NCI-H2196 treated with DMSO at 0.1 percent for 48 hours (cell line): ENCODE measurements at regions not wholly inside any gene's neighbourhood (a gene's known extent, or its start where the extent isn't known, plus 50 kb on each side); places are given as distances from the start of the nearest gene placed in this dataset.
"Not testable (repeated sequence)": the region's sequence is repeated elsewhere in the genome, so short reads cannot be mapped to it uniquely, and the experiment has no call there.

Source experiments
- DNase-seq: peaks from one replicate; lab custom pipeline; 2025; ENCODE audit not compliant: unreplicated experiment; lab: John Stamatoyannopoulos, UW

DNA sequence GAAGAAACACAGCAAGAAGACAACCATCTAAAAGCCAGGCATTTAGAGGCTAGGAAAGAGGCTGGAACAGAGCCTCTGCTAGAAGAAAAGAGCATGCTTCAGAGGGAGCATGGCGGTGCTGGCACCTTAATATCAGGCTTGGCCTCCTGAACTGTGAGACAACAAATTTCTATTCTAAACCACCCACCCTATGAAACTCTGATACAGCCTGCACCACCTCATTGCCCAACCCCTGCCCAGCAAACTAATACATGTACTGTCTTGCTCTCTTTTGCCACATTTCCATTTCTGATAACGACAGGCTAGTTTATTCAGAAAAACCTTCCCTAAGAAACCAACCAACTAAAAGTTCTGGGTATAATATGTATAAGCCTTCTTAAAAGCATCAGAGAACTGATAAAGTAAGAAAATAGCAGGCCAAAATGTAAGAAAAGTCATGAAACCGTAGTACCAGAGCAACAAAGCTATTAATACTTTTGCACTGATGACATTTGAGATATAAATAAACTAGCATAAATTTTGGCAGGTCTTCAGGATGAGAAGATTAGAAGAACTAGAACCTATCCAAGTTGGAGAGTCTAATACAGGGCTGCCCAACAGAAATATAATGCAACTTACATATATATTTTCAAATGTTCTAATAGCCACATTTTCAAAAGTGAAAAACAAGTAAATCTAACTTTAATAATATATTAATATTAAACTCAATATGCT is 184.7 kb upstream of the HSF2 start:
- DNase-seq: no peak

DNA sequence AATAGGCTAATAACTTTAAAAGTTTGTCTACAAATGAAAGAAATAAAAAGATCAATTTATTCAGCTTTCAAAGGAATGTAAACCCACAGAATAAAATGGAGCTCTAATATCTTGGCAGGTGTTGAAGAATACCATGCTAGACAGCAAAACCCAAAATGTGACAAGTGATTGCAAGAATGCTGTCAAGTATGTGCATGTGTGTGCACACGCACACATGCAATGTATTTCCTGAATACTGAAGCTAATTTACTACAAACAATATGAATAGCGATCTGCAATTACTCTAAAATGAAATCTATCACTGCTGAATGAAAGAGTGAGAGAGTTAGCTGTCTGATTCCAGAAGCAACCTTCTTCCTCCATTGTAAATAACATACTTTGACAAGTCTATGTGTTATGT is 179.2 kb upstream of the HSF2 start:
- no peak for DNase-seq

GRCh38 chr6:122222761-122223160 is 176.7 kb upstream of the HSF2 start:
- DNase-seq: no peak

DNA sequence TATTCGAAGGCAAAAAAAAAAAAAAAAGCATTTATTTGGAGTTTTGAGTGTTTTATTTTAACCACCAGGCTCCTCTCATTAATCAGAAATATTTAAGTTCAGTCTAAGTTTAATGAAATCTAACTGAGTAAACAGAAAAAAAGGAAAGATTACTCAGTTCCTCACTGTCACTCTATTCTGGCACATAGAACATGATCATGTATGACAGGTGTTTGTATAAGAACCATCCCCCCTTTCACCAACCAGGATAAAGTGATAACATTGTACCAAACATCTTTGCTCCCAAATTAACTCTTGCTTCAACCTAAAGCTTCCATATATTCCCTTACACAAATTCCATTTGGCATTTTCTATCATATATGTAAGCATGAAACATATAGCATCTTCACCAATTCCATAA is 176.2 kb upstream of the HSF2 start:
- DNase-seq: no peak

- DNase-seq: no peak
These were observed 160.6 kb upstream of the HSF2 start for GRCh38 chr6:122238861-122239260.

- DNase-seq: no peak
These were observed 152.4 kb upstream of the HSF2 start for GRCh38 chr6:122246906-122247658.

- DNase-seq: no peak
These were observed 151.3 kb upstream of the HSF2 start for GRCh38 chr6:122248001-122248669.

DNA sequence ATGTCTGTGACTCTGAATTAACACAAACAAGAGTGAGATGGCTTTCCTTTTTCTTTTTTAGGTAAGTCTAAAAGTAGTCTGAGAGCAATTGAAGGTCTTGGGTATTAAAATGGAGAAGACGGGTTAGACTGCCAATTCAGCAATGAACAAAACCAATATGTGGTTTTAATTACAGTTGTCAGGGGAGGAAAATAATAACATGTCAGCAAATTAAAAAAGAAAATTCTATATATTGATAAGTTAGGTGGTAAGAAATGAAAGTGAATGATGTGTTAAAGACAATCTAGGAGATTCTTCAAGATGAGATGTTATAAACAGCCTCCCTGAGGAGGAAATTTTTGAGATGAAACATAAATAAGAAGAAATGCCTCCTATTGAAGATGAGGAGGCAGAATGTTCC is 150.6 kb upstream of the HSF2 start:
- no peak for DNase-seq

DNA sequence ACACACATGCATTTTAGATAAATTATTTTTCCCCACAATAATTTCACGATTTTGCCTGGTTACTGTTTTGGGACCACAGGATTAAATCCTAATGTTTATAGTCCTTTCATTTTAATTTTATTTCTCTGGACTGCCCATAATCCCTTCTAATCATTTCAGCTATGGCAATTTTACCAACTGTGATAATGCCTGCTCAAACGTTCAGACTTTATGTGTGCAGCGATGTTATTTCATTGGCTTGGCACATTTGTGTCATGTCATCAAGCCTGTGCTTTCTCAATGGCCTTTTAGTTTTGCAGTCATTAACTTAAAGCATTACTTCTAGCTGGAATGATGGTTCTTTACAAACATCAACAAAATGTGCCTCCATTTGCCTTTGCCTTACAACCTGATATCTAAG is 140.6 kb upstream of the HSF2 start:
- DNase-seq: no peak

DNA sequence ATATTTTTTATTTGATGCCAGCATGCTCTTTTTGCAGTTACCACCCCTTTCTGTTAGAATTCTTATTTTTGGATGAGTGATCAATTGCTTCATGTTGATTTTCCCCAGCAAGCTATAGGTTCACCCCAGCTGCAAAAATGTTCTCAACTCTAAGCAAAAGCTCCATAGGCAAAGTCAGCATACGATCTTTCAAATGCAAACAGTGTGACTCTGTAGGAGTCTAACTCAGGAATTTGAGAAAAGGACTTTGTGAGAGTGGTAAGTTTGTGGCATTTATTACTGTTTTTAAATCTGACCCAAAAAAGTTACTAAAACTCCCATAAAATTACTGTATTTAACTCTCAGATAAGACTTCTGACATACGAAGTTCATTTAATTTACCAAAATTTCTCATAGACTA is 134.9 kb upstream of the HSF2 start:
- no peak for DNase-seq

DNA sequence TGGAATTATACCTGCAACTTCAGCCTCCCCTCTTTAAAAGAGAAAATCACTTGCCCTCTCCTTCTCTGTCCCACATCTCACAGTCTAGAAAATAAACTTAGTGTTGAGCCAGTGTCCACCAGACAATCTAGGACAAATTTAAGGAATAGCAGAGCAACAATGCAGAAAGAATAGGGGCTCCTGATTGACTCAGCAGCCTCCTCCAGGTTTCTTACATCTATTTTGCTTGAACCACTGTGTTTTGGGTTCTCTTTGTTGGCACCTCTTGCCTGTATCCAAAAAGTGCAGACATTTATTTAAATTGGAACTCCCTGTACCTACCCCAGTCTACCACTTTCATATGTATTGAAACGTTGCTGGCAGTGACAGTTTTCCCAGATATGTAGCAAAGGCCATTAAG is 133.7 kb upstream of the HSF2 start:
- no peak for DNase-seq

DNA sequence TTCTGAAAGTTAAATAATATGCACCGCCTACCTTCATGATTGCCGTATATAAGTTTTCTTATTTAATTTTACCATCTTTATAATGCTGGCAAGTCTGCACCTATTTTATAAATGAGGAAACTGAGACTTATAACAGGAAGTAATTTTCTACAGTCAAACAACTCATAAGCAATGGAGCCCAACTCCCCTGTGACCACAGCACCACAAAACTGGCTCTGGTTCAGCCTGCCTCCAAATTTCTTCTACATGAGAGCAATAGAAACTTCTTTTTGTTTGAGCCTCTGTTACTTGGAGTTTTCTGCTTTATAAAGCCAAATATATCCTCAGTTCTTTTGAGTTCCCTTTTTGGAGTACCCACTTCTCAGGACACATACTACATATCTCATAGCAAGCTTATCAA is 131.1 kb upstream of the HSF2 start:
- no peak for DNase-seq

DNA sequence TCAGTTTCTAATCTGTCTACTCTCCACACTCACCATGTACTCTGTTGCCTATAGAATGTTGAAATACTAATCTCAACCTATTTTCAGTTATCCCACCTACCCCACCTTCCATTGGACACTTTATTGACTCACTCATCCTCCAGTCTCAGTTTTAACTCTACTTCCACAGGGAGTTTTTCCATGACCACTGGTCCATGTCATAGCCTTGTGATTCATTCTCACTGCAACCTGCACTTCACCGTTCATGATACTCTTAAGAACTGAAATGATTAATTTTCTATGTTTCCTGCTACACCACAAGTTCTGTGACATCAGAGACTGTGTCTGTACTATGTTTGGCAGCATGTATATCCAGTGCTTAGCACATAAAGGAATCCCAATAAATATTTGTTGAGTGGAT is 122.8 kb upstream of the HSF2 start:
- no peak for DNase-seq

DNA sequence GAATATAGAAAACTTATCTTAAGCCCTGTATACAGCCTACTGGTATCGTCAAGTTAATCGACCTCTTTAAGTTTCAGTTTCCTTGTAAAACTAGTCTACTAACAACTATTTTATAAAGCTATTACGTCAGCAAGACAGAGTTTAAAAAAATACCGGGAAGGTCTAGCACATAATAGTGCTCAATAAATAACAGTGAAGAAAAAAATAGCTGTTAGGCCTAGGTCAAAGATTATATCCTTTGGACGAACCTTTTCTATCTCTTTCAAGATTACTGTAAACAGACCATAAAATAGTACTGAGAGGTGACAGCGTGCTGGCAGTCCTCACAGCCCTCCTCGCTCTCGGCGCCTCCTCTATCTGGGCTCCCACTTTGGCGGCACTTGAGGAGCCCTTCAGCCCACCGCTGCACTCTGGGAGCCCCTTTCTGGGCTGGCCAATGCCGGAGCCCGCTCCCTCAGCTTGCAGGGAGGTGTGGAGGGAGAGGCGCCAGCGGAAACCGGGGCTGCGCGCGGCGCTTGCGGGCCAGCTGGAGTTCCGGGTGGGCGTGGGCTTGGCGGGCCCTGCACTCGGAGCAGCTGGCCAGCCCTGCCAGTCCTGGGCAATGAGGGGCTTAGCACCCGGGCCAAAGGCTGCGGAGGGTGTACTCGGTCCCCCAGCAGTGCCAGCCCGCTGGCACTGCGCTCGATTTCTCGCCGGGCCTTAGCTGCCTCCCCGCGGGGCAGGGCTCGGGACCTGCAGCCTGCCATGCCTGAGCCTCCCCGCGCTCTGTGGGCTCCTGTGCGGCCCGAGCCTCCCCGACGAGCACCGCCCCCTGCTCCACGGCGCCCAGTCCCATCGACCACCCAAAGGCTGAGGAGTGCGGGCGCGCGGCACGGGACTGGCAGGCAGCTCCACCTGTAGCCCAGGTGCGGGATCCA is 119.1 kb upstream of the HSF2 start:
- DNase-seq: not testable (repeated sequence)

- DNase-seq: no peak
These were observed 115.6 kb upstream of the HSF2 start for GRCh38 chr6:122283884-122284283.

DNA sequence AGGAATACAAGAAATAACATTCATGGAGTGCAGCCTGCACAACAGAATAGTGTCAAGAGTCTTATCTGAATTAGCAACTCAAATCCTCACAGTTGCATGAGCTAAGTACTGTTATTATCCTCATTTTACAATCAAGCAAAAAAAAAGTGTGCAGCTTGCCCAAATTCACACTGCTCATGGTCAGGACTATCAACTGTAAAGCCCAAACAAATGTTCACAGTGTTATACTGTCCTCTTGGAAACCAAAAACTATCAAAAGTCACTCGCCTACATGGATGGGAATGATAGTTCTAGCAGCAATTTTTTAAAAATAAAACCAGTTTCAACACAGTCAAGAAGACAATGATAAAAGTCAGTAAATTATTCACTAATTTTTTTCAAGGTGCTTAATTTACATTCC is 114.6 kb upstream of the HSF2 start:
- DNase-seq: no peak

GRCh38 chr6:122285292-122285913 is 114.0 kb upstream of the HSF2 start:
- DNase-seq: no peak

DNA sequence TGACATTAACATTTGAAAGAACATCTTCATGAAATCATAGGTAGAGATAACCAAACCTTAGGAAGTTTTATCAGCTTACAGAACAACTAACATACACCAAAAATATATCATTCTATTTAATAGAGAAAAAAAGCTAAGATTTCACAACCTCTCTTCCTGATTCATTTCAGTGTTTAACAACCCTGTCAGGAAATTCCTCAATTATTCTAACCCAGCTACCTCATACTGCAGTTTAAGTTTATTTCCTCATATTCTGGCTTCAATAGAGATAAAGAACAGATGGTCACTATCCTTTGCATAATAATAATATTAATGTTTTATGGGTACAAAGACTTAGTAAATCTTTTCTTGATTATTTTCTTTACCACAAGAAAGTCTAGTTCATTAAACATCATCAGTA is 112.9 kb upstream of the HSF2 start:
- DNase-seq: no peak

DNA sequence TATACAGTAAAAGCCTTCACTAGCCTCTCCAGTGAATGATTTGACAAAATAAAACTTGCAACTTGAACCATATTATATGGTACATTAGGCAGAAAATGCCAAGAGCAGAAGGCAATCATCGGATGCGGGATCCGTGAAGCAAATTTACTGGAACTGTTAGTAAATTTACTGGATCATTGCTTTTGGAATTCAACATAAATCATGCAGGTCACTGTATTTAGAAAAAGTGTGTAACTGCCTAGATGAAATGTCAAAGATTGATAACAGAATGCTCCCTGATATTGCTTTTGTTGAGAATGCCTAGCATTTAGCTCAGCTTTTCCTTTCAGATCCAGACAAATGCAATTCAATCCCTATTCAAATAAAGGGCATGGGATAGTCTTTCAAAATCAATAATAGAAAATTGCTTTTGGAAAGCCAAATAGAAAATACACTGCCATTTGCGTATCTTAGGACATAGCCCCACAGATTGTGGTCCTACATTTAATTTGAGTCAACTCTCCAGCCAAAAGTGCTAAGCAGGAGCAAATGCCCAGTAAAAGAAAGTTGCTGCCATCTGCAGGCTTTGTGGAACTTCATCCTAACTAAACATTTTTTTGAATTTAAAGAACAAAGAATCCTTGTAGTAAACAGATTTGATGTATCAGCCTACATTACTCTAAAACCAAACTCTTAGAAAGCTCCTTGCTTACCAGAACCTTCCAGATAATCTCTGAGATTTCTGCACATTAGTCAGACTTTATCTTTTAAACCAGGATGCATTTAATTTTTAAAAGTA is 109.5 kb upstream of the HSF2 start:
- DNase-seq: no peak

DNA sequence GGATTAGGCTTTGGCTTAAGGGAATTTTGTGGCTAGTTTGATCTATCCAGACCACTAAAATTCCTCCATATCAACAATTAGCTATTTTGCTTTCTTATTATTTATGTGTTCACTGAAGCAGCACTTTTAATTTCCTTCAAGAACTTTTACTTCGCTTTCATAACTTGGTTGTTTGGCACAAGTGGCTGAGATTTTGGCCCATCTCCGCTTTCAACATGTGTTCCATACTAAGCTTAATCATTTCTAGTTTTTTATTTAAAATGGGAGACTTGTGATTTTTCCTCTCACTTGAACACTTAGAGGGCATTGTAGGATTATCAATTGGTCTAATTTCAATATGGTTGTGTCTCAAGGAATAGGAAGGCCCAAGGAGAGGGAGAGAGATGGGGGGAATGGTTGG is 102.4 kb upstream of the HSF2 start:
- DNase-seq: no peak
